Brain microvascular endothelial cell (primary cell): ENCODE measurements at regions not wholly inside any gene's neighbourhood (a gene's known extent, or its start where the extent isn't known, plus 50 kb on each side); places are given as distances from the start of the nearest gene placed in this dataset.

Experiments
- DNase-seq: peaks from one replicate; pipeline ENCODE4 v3.0.0-alpha.2; 2020
- H3K27ac ChIP-seq: fragments of 250-450 bp; sonication (Bioruptor Pico); 2 replicates; pipeline ENCODE4 v1.5.1; 2020; ENCODE audit warnings: mild to moderate bottlenecking, moderate library complexity
- H3K27me3 ChIP-seq: fragments of 250-450 bp; sonication (Bioruptor Pico); replicated peaks from 2 replicates; pipeline ENCODE4 v1.5.1; 2020; ENCODE audit warnings: mild to moderate bottlenecking
- H3K36me3 ChIP-seq: fragments of 250-450 bp; sonication (Bioruptor Pico); replicated peaks from 2 replicates; pipeline ENCODE4 v1.5.1; 2020; ENCODE audit warnings: mild to moderate bottlenecking
- H3K4me3 ChIP-seq: 2 replicates; pipeline ENCODE4 v1.5.1; 2011; ENCODE audit warnings: low read depth, mild to moderate bottlenecking, control low read depth, low read length, moderate library complexity
- in situ Hi-C: cut with HindIII; loops from 2 replicates; pipeline ENCODE4 v1.10.0; 2017; ENCODE audit warnings: low sequenced_read_pairs, low pct_ligation_motif_present
- TF ChIP-seq, protein P1 (sequence below): IDR thresholded peaks from 2 replicates; pipeline ENCODE4 v1.5.1; 2011; ENCODE audit warnings: low read depth, mild to moderate bottlenecking, moderate library complexity, low read length, control low read depth, inconsistent platforms; ENCODE audit errors: missing control alignments

DNA sequence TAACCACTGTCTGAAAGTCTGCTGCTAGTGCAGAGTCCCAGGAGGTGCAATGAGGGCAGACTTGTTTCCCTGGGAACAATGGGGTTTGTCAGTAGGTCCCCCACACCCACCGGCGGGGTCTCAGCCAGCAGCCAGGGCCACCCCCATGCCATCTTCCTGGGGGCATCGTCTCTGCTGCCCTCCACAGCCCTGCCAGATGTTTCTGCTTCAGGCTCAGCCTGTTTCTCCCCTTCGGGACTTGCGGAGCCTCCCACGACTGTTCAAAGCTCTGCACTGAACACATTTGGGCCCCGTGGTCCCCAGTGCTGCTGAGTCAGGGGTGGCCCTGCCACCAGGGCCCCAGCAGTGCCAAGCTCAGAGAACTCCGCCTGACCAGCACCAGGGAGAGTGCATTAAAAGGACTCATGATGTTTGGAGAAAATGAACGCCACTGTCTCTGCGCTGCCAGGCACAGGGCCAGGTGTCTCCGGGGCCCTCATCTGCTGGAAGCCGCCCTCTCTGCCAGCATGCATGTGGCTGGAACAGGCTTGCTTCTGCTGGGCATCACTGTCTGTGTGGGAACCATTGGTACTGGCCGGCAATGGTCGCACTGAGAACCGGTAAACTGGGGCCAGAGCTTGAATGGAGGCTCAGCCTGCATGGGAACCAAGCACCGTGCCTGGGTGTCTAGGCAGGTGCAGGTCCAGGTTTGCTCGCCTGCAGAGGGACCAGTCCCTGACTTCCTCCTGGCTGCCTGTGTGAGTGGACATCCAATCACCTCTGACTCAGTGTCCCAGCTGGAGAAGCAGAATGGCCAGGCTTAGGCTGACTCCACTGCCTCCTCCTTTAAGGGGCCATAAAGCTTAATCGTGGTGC, 345.1 kb downstream of the GLRX3 start:
- Histone ChIP-seq H3K27ac (no peak overlapping the region), H3K4me3 (no peak overlapping the region), H3K27me3 (no peaks in the 10 kb centered on the region), H3K36me3 (no peaks in the 10 kb centered on the region)
- TF ChIP-seq, protein P1, sequence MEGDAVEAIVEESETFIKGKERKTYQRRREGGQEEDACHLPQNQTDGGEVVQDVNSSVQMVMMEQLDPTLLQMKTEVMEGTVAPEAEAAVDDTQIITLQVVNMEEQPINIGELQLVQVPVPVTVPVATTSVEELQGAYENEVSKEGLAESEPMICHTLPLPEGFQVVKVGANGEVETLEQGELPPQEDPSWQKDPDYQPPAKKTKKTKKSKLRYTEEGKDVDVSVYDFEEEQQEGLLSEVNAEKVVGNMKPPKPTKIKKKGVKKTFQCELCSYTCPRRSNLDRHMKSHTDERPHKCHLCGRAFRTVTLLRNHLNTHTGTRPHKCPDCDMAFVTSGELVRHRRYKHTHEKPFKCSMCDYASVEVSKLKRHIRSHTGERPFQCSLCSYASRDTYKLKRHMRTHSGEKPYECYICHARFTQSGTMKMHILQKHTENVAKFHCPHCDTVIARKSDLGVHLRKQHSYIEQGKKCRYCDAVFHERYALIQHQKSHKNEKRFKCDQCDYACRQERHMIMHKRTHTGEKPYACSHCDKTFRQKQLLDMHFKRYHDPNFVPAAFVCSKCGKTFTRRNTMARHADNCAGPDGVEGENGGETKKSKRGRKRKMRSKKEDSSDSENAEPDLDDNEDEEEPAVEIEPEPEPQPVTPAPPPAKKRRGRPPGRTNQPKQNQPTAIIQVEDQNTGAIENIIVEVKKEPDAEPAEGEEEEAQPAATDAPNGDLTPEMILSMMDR: no peak
- in situ Hi-C loops: no loop called here
- no peak for DNase-seq

DNA sequence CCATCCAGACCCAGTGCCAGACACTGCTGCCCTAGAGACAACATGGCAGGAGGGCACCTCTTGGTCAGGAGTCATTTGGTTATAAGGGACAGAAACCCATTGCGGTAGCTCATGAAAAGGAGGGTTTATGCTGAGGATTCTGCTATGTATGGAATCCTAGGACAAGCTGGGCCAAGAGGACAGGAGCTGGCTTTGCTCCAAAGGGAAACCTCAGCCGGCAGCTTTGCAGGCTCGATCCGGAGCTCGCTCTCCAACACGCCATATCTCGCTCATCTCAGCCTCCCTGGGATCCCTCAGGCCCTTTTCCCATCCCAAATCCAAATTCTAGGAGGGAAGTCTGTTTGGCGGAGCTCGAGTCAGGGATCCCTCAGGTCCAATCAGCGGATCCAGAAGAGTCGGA, 345.7 kb downstream of the GLRX3 start:
- DNase-seq: no peak
- no peaks in the 10 kb centered on the region for H3K27me3 ChIP-seq
- no peak overlapping the region for H3K27ac ChIP-seq
- H3K36me3 ChIP-seq: no peaks in the 10 kb centered on the region
- TF ChIP-seq, protein P1: no peak
- no peak overlapping the region for H3K4me3 ChIP-seq
- in situ Hi-C loops: no loop called here

DNA sequence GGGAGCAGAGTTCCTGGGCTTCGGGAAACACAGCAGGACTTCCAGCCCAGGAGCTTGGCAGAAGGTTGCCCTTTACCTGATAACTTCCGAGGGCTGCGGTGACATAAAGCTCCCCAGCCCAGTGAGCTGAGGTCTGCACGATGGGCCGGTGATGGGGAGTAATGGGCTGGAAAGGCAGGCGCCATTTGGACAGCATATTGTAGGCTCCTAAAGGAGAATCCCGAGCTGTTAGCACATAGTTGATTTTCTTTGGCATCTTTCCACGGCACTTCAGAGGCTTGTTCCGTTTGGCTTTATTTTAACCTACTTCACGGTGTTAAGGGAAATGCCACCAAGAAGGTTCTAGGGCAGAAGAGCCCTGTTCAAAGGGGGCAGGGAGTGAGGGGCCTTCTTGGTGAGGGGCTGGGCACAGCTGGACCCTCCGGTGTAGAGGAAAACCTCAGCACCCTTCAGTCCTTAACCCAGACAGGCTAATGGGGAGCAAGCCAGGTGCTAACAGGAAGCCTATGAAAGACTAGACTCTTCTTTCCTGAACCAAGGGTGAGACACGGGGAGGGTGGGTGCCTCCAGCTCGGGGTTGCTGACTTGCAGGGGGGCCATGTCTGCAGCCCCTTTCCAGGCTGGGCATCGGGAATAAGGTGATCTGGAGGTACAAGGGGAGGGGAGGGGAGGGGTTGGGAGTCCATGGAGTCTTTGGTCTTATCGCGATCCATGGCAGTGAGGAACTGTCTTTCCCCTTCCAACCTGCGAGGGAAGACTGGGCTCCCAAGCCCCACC, 347.7 kb downstream of the GLRX3 start:
- TF ChIP-seq, protein P1: no peak
- Histone ChIP-seq H3K36me3 (no peaks in the 10 kb centered on the region), H3K4me3 (no peak overlapping the region), H3K27ac (no peak overlapping the region), H3K27me3 (no peaks in the 10 kb centered on the region)
- no peak for DNase-seq
- in situ Hi-C loops: no loop called here

DNA sequence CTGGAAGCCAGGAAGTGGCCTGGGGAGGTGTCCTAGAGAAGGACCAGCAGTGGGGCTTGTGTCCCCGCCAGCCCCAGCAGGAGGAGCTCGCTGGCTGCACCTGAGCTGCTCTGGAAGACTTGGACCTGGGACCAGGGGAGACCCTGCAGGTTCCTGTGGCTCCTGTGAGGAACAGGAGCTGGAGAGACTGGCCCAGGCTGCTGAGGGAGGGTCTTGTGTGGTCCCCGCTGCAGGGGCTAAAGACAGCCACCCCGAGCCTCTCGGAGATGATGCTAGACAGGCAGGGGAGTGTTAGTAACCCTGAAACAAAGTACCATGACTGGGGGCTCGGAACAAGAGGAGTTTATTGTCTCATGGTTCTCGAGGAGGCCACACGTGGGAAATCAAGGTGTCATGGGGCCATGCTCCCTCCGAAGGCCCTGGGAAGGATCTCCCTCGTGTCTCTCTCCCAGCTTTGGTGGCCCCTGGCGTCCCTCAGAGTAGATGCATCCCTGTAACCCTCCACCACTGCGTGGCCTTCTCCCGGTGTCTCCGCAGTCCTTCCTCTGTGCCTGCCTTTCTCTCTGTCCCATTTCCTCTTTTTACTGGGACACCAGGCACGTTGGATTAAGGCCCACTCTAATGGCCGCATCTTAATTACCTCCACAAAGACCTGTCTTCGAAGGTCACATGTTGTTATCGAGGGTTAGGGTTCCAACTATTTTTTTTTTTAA, 348.4 kb downstream of the GLRX3 start:
- no peaks in the 10 kb centered on the region for H3K36me3 ChIP-seq
- H3K4me3 ChIP-seq: no peak overlapping the region
- in situ Hi-C loops: no loop called here
- no peak overlapping the region for H3K27ac ChIP-seq
- TF ChIP-seq, protein P1: no peak
- H3K27me3 ChIP-seq: no peaks in the 10 kb centered on the region
- DNase-seq: no peak

DNA sequence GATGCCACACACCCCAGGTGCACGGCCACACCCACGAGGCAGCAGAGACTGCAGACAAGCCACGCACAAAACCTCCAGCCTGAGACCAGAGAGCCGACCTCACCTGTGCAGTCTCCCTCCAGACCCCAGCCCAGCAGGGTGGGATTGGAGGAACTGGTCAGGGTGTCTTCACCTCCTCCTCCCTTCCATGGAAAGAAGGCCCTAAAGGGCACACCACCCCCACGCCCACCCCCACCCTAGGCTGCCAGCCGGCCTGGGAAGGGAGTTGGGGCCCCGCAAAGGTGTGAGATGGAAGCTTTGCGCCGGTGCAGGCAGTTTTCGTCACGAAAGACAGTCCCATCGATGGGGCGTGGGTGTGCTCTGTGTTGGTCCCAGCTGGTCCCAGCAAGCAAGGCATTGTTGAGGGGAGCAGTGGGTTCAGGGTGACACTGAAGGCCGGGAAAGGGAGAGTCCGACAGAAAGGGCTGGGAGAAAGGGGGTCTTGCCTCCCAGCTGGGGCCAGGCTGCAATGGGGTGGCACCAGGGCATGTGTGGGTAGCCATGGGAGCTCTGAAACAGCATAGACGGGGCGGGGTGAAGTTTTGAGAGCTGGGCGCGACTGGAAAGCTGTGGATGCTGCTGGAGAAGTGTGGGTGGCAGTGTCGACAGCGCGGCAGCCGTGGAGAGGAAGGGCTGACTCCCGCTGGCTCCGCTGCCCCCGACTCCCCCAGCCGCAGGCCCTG, 349.2 kb downstream of the GLRX3 start:
- no peak for DNase-seq
- Histone ChIP-seq H3K4me3 (no peak overlapping the region), H3K27me3 (no peaks in the 10 kb centered on the region), H3K36me3 (no peaks in the 10 kb centered on the region), H3K27ac (no peak overlapping the region)
- in situ Hi-C loops: no loop called here
- TF ChIP-seq, protein P1: no peak
